ENCODE measurements at regions not wholly inside any gene's neighbourhood (a gene's known extent, or its start where the extent isn't known, plus 50 kb on each side); places are given as distances from the start of the nearest gene placed in this dataset.

DNA sequence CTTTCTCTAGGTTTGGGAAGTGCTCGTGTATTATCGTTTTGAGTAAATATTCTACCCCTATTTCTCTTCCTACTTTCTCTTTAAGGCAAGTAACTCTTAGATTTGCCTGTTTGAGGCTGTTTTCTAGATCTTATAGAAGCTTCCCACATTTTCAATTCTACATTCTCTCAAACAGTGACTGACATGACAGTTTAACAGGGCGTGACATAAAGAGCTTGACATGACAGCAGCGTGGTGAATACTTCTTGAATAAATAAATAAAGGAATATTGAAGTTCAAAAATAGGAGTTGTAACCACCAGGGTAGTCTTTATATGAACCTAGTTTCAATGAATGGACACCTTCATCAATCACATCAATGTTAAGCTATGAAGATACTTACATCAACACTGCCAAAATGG lies 162.0 kb downstream of the TRAM1L1 start:
- H3K36me3 Mint-ChIP-seq (ENCODE audit: insufficient read depth, unreplicated experiment), result no peaks in the 10 kb centered on the region
- H3K27ac Mint-ChIP-seq (ENCODE audit: unreplicated experiment), result no peak overlapping the region
- H3K4me3 Mint-ChIP-seq (ENCODE audit: unreplicated experiment), result no peak overlapping the region
- intact Hi-C loops (cut with micrococcal nuclease; ENCODE audit: unreplicated experiment), result no loop called here
- DNase-seq, result no peak
- H3K9me3 ChIP-seq, result no peaks in the 10 kb centered on the region
- no TSS peak for BruUV-seq (replicated peaks)
- CTCF ChIA-PET, result no interaction called here
- POLR2A ChIA-PET, result no interaction called here
- no peak overlapping the region for H3K4me3 ChIP-seq (ENCODE audit: low read depth, low read length)
- H3K27me3 ChIP-seq (replicated peaks; ENCODE audit: control insufficient read depth, insufficient read depth, low read length), result no peaks in the 10 kb centered on the region
- no peaks in the 10 kb centered on the region for H3K4me1 Mint-ChIP-seq (ENCODE audit: low read depth, unreplicated experiment)
- TF ChIP-seq, protein P1, sequence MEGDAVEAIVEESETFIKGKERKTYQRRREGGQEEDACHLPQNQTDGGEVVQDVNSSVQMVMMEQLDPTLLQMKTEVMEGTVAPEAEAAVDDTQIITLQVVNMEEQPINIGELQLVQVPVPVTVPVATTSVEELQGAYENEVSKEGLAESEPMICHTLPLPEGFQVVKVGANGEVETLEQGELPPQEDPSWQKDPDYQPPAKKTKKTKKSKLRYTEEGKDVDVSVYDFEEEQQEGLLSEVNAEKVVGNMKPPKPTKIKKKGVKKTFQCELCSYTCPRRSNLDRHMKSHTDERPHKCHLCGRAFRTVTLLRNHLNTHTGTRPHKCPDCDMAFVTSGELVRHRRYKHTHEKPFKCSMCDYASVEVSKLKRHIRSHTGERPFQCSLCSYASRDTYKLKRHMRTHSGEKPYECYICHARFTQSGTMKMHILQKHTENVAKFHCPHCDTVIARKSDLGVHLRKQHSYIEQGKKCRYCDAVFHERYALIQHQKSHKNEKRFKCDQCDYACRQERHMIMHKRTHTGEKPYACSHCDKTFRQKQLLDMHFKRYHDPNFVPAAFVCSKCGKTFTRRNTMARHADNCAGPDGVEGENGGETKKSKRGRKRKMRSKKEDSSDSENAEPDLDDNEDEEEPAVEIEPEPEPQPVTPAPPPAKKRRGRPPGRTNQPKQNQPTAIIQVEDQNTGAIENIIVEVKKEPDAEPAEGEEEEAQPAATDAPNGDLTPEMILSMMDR (IDR thresholded peaks at IDR 0.05; ENCODE audit: insufficient read depth in 1 of 2, low read depth in 1 of 2, low read length in 1 of 2, severe bottlenecking in 1 of 2, unreplicated experiment in 1 of 2), result no peak
- H3K4me1 ChIP-seq, result no peaks in the 10 kb centered on the region
- H3K27me3 Mint-ChIP-seq (ENCODE audit: insufficient read depth, unreplicated experiment), result no peaks in the 10 kb centered on the region
- no peaks in the 10 kb centered on the region for H3K9me3 Mint-ChIP-seq (ENCODE audit: unreplicated experiment)
- no peaks in the 10 kb centered on the region for H3K36me3 ChIP-seq (ENCODE audit: control insufficient read depth, insufficient read depth, low read length)

DNA sequence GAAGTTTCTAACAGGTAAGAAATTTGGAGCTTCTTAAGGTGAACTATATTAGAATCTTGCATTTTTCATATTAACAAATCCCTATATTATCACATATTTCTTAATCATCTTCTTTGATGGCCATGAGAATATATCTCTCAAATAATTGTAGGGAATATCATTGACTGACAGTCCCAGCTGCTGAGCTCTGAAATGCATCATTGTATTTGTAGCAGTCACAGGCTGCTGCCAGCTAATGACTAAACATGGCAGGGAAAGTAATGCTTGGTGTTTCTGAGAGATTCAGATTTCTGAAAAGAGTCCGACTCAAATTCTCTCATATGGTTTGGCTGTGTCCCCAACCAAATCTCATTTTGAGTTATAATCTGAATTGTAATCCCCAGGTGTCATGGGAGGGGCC lies 171.9 kb downstream of the TRAM1L1 start:
- Mint-ChIP-seq H3K36me3 (ENCODE audit: insufficient read depth, unreplicated experiment) (no peaks in the 10 kb centered on the region), H3K9me3 (ENCODE audit: unreplicated experiment) (no peaks in the 10 kb centered on the region), H3K27ac (ENCODE audit: unreplicated experiment) (no peak overlapping the region), H3K4me3 (ENCODE audit: unreplicated experiment) (no peak overlapping the region), H3K27me3 (ENCODE audit: insufficient read depth, unreplicated experiment) (no peaks in the 10 kb centered on the region), H3K4me1 (ENCODE audit: low read depth, unreplicated experiment) (no peaks in the 10 kb centered on the region)
- ChIA-PET CTCF (no interaction called here), POLR2A (no interaction called here)
- Histone ChIP-seq H3K4me3 (ENCODE audit: low read depth, low read length) (no peak overlapping the region), H3K36me3 (ENCODE audit: control insufficient read depth, insufficient read depth, low read length) (no peaks in the 10 kb centered on the region), H3K27me3 (replicated peaks; ENCODE audit: control insufficient read depth, insufficient read depth, low read length) (no peaks in the 10 kb centered on the region), H3K9me3 (no peaks in the 10 kb centered on the region), H3K4me1 (no peaks in the 10 kb centered on the region)
- no peak for DNase-seq
- intact Hi-C loops (cut with micrococcal nuclease; ENCODE audit: unreplicated experiment), result no loop called here
- TF ChIP-seq, protein P1 (IDR thresholded peaks at IDR 0.05; ENCODE audit: insufficient read depth in 1 of 2, low read depth in 1 of 2, low read length in 1 of 2, severe bottlenecking in 1 of 2, unreplicated experiment in 1 of 2), result no peak
- BruUV-seq (replicated peaks), result no TSS peak

DNA sequence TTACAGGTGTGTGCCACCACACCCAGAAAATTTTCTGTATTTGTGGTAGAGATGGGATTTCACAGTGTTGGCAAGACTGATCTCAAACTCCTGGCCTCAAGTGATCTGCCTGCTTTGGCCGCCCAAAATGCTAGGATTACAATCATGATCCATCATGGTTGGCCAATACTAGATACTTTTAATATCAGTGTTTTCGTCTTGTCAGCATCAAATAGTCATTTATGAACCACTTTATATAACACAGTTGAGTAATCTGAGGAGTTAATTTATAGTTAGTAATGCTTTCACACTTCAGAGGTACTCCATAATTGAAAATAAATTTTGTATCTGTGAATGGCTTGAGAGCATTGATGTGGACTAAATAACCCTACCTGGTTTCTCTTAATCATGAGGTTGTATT lies 178.6 kb downstream of the TRAM1L1 start:
- DNase-seq, result no peak
- POLR2A ChIA-PET, result no interaction called here
- CTCF ChIA-PET, result no interaction called here
- H3K9me3 ChIP-seq, result no peaks in the 10 kb centered on the region
- H3K4me1 Mint-ChIP-seq (ENCODE audit: low read depth, unreplicated experiment), result no peaks in the 10 kb centered on the region
- no peaks in the 10 kb centered on the region for H3K9me3 Mint-ChIP-seq (ENCODE audit: unreplicated experiment)
- H3K27me3 ChIP-seq (replicated peaks; ENCODE audit: control insufficient read depth, insufficient read depth, low read length), result no peaks in the 10 kb centered on the region
- peaks cover 9% of the 10 kb centered on the region for H3K27me3 Mint-ChIP-seq (ENCODE audit: insufficient read depth, unreplicated experiment)
- no peaks in the 10 kb centered on the region for H3K36me3 Mint-ChIP-seq (ENCODE audit: insufficient read depth, unreplicated experiment)
- intact Hi-C loops (cut with micrococcal nuclease; ENCODE audit: unreplicated experiment), result no loop called here
- no peaks in the 10 kb centered on the region for H3K4me1 ChIP-seq
- H3K4me3 ChIP-seq (ENCODE audit: low read depth, low read length), result no peak overlapping the region
- no TSS peak for BruUV-seq (replicated peaks)
- no peak overlapping the region for H3K27ac Mint-ChIP-seq (ENCODE audit: unreplicated experiment)
- no peak overlapping the region for H3K4me3 Mint-ChIP-seq (ENCODE audit: unreplicated experiment)
- no peaks in the 10 kb centered on the region for H3K36me3 ChIP-seq (ENCODE audit: control insufficient read depth, insufficient read depth, low read length)
- TF ChIP-seq, protein P1 (IDR thresholded peaks at IDR 0.05; ENCODE audit: insufficient read depth in 1 of 2, low read depth in 1 of 2, low read length in 1 of 2, severe bottlenecking in 1 of 2, unreplicated experiment in 1 of 2), result no peak
